MCF 10A (cell line): ENCODE measurements at regions not wholly inside any gene's neighbourhood (a gene's known extent, or its start where the extent isn't known, plus 50 kb on each side); places are given as distances from the start of the nearest gene placed in this dataset.

Experiments
- BruUV-seq: library from RNA; stranded (reverse); fragments of 400-500 nt; replicated peaks from 2 replicates; lab custom pipeline; 2021; lab: Mats Ljungman, UMichigan
- CTCF ChIA-PET: fragments of 300-600 bp; sonication (Branson Sonifier 250); formaldehyde crosslinking; extraction: SDS; loops from one replicate; lab custom pipeline; 2021; ENCODE audit warnings: antibody characterized with exemption, inconsistent platforms; lab: Yijun Ruan, JAX
- POLR2A ChIA-PET: fragments of 300-600, 350-650 bp; sonication (Branson Sonifier 250); formaldehyde crosslinking; extraction: SDS; loops from one replicate; lab custom pipeline; 2020; ENCODE audit warnings: antibody characterized with exemption, inconsistent platforms; lab: Yijun Ruan, JAX
- DNase-seq: peaks from one replicate; pipeline ENCODE4 v3.0.0-alpha.2; 2018; ENCODE audit not compliant: unreplicated experiment
- H3K27ac Mint-ChIP-seq: one replicate; pipeline ENCODE4 v1.8.0; 2022; ENCODE audit warnings: mild to moderate bottlenecking, low read depth, mixed read lengths; ENCODE audit not compliant: unreplicated experiment
- H3K27me3 Mint-ChIP-seq: one replicate; pipeline ENCODE4 v1.8.0; 2022; ENCODE audit warnings: mixed read lengths; ENCODE audit not compliant: insufficient read depth, unreplicated experiment
- H3K36me3 Mint-ChIP-seq: one replicate; pipeline ENCODE4 v1.8.0; 2022; ENCODE audit warnings: mild to moderate bottlenecking, moderate library complexity, mixed read lengths; ENCODE audit not compliant: insufficient read depth, unreplicated experiment
- H3K4me1 Mint-ChIP-seq: one replicate; pipeline ENCODE4 v1.8.0; 2022; ENCODE audit warnings: mixed read lengths; ENCODE audit not compliant: insufficient read depth, unreplicated experiment
- H3K4me3 Mint-ChIP-seq: one replicate; pipeline ENCODE4 v1.8.0; 2022; ENCODE audit warnings: mild to moderate bottlenecking, moderate library complexity, mixed read lengths; ENCODE audit not compliant: unreplicated experiment
- H3K9me3 Mint-ChIP-seq: one replicate; pipeline ENCODE4 v1.8.0; 2022; ENCODE audit warnings: mixed read lengths; ENCODE audit not compliant: unreplicated experiment
- CTCF ChIP-seq: fragments of 200-600 bp; IDR thresholded peaks from one replicate; pipeline ENCODE4 v1.8.0; 2022; ENCODE audit warnings: antibody characterized with exemption, mild to moderate bottlenecking; ENCODE audit not compliant: unreplicated experiment
- intact Hi-C: fragments of 100-400 bp; cut with micrococcal nuclease; formaldehyde crosslinking; loops from 2 replicates; pipeline ENCODE4 v1.14.1; 2022

- H3K27ac Mint-ChIP-seq, result no peak overlapping the region
- no peaks in the 10 kb centered on the region for H3K9me3 Mint-ChIP-seq
- intact Hi-C loops, result no loop called here
- no peaks in the 10 kb centered on the region for H3K4me1 Mint-ChIP-seq
- no TSS peak for BruUV-seq
- H3K4me3 Mint-ChIP-seq, result no peak overlapping the region
- H3K27me3 Mint-ChIP-seq, result peaks cover under 1% of the 10 kb centered on the region
- ChIA-PET POLR2A (no interaction called here), CTCF (interaction anchor here (0.6 kb wide), 1 partner anchor 1323 kb away, joined by 3 read pairs; no protein-coding TSS in a partner anchor)
- TF ChIP-seq CTCF, result no peak
- H3K36me3 Mint-ChIP-seq, result no peaks in the 10 kb centered on the region
- DNase-seq, result no peak
These were observed 121.4 kb upstream of the MEF2C start for GRCh38 chr5:89004379-89004778.

- H3K4me1 Mint-ChIP-seq, result no peaks in the 10 kb centered on the region
- ChIA-PET CTCF (no interaction called here), POLR2A (no interaction called here)
- peaks cover 4% of the 10 kb centered on the region for H3K27me3 Mint-ChIP-seq
- no TSS peak for BruUV-seq
- peaks cover 2% of the 10 kb centered on the region for H3K36me3 Mint-ChIP-seq
- H3K4me3 Mint-ChIP-seq, result no peak overlapping the region
- no peak overlapping the region for H3K27ac Mint-ChIP-seq
- no peaks in the 10 kb centered on the region for H3K9me3 Mint-ChIP-seq
- DNase-seq, result no peak
- no peak for TF ChIP-seq CTCF
- intact Hi-C loops, result no loop called here
These were observed 120.6 kb upstream of the MEF2C start for GRCh38 chr5:89003563-89004036.

- CTCF ChIA-PET, result no interaction called here
- POLR2A ChIA-PET, result no interaction called here
These were observed 116.9 kb upstream of the MEF2C start for GRCh38 chr5:88999853-89000252.

GRCh38 chr5:88997937-88998336 is 115.0 kb upstream of the MEF2C start:
- POLR2A ChIA-PET, result no interaction called here
- H3K27ac Mint-ChIP-seq, result no peak overlapping the region
- intact Hi-C loops, result no loop called here

More at GRCh38 chr5:88999853-89000252, 116.9 kb upstream of the MEF2C start:
- H3K36me3 Mint-ChIP-seq, result peaks cover 6% of the 10 kb centered on the region
- no peaks in the 10 kb centered on the region for H3K9me3 Mint-ChIP-seq
- no peak overlapping the region for H3K27ac Mint-ChIP-seq
- no peak for DNase-seq
- intact Hi-C loops, result no loop called here
- H3K27me3 Mint-ChIP-seq, result peaks cover 11% of the 10 kb centered on the region
- no peak overlapping the region for H3K4me3 Mint-ChIP-seq
- no peaks in the 10 kb centered on the region for H3K4me1 Mint-ChIP-seq
- no peak for TF ChIP-seq CTCF
- BruUV-seq, result no TSS peak

More at GRCh38 chr5:88997937-88998336, 115.0 kb upstream of the MEF2C start:
- Mint-ChIP-seq H3K9me3 (no peaks in the 10 kb centered on the region), H3K27me3 (peaks cover 11% of the 10 kb centered on the region), H3K4me3 (no peak overlapping the region), H3K4me1 (no peaks in the 10 kb centered on the region), H3K36me3 (peaks cover 6% of the 10 kb centered on the region)
- no peak for DNase-seq
- CTCF ChIA-PET, result no interaction called here
- no peak for TF ChIP-seq CTCF
- no TSS peak for BruUV-seq
